ENCODE measurements at regions not wholly inside any gene's neighbourhood (a gene's known extent, or its start where the extent isn't known, plus 50 kb on each side); places are given as distances from the start of the nearest gene placed in this dataset.

GRCh38 chr13:103157434-103158145, 91.4 kb upstream of the SLC10A2 start:
- ChIA-PET CTCF (no interaction called here), RAD21 (ENCODE audit: low non-redundant PET in 1 of 2, low total read pairs in 2 of 2, uncharacterized antibody in 2 of 2, unreplicated experiment in 2 of 2) (no interaction called here), POLR2A (no interaction called here)
- no peaks in the 10 kb centered on the region for H3K36me3 ChIP-seq (ENCODE audit: control insufficient read depth in 1 of 2, insufficient read depth in 2 of 2, low read length in 2 of 2)
- H3K4me2 ChIP-seq (ENCODE audit: low read length), result no peak overlapping the region
- no TSS peak for BruUV-seq (replicated peaks)
- H3K9ac ChIP-seq (ENCODE audit: low read length), result no peak overlapping the region
- no peaks in the 10 kb centered on the region for H3K9me3 ChIP-seq (ENCODE audit: control insufficient read depth in 1 of 2, insufficient read depth in 1 of 2, low read depth in 1 of 2, low read length in 2 of 2)
- H3K27ac ChIP-seq (ENCODE audit: low read depth, low read length), result no peak overlapping the region
- DNase-seq (ENCODE audit: low read depth, low spot score) (no peak), ATAC-seq (no peak)
- no peaks in the 10 kb centered on the region for H3K9me2 ChIP-seq (ENCODE audit: insufficient read depth)
- no peak overlapping the region for H3K4me3 ChIP-seq (replicated peaks in 1 of 2; ENCODE audit: low read depth in 1 of 2, low read length in 2 of 2)
- H4K20me1 ChIP-seq (ENCODE audit: insufficient read depth), result no peaks in the 10 kb centered on the region
- H3K79me2 ChIP-seq (ENCODE audit: insufficient read depth, low read length), result no peaks in the 10 kb centered on the region
- no peaks in the 10 kb centered on the region for H3K4me1 ChIP-seq (ENCODE audit: control insufficient read depth in 1 of 2, insufficient read depth in 2 of 2, low read length in 2 of 2)
- TF ChIP-seq CBX3 (IDR thresholded peaks at IDR 0.05; ENCODE audit: low read depth) (no peak), ZNF274 (IDR thresholded peaks at IDR 0.05; ENCODE audit: low read depth, low read length) (no peak), EGR1 (IDR thresholded peaks at IDR 0.05; ENCODE audit: low read depth) (no peak), ELF1 (IDR thresholded peaks at IDR 0.05; ENCODE audit: borderline replicate concordance, low read depth) (no peak), JUND (IDR thresholded peaks at IDR 0.05) (no peak), SP1 (IDR thresholded peaks at IDR 0.05; ENCODE audit: low read depth) (no peak), YY1 (IDR thresholded peaks at IDR 0.05; ENCODE audit: extremely low read depth, insufficient replicate concordance, low read depth, low read length) (no peak), MAX (IDR thresholded peaks at IDR 0.05) (no peak), POLR2AphosphoS5 (IDR thresholded peaks at IDR 0.05; ENCODE audit: low read depth, low read length) (no peak), REST (IDR thresholded peaks at IDR 0.05; ENCODE audit: low read depth) (no peak), SIN3A (IDR thresholded peaks at IDR 0.05; ENCODE audit: low read depth) (no peak), TCF7L2 (IDR thresholded peaks at IDR 0.05; ENCODE audit: borderline replicate concordance, extremely low read depth, insufficient read depth, insufficient read length) (no peak), CTCF (IDR thresholded peaks at IDR 0.05 in 2 of 3, conservative IDR thresholded peaks at IDR 0.05 in 1 of 3; ENCODE audit: borderline replicate concordance in 1 of 3, insufficient read depth in 1 of 3, low read depth in 2 of 3, low read length in 2 of 3) (no peak)
- no peaks in the 10 kb centered on the region for H3K27me3 ChIP-seq (ENCODE audit: insufficient read depth, low read length)
- no peak overlapping the region for H2AFZ ChIP-seq (ENCODE audit: low read depth, low read length, poor library complexity, severe bottlenecking)
- intact Hi-C loops (cut with micrococcal nuclease), result no loop called here

Measured in HCT116 (cell line).